HUES6 (cell line): ENCODE measurements at regions not wholly inside any gene's neighbourhood (a gene's known extent, or its start where the extent isn't known, plus 50 kb on each side); places are given as distances from the start of the nearest gene placed in this dataset.

Source experiments
- H3K27ac ChIP-seq: 2 replicates; pipeline ENCODE4 v1.7.0; 2013; ENCODE audit warnings: low read depth, mild to moderate bottlenecking, low read length, inconsistent platforms
- H3K27me3 ChIP-seq: 2 replicates; pipeline ENCODE4 v1.6.1; 2013; ENCODE audit warnings: low read length; ENCODE audit not compliant: control insufficient read depth, insufficient read depth
- H3K36me3 ChIP-seq: 2 replicates; pipeline ENCODE4 v1.6.1; 2013; ENCODE audit warnings: low read length; ENCODE audit not compliant: control insufficient read depth, insufficient read depth
- H3K4me1 ChIP-seq: 2 replicates; pipeline ENCODE4 v1.6.1; 2013; ENCODE audit warnings: low read length; ENCODE audit not compliant: control insufficient read depth, insufficient read depth
- H3K4me3 ChIP-seq: 2 replicates; pipeline ENCODE4 v1.5.1; 2013; ENCODE audit warnings: low read depth, low read length
- H3K9ac ChIP-seq: one replicate; pipeline ENCODE4 v1.6.1; 2013; ENCODE audit warnings: mild to moderate bottlenecking, low read length
- H3K9me3 ChIP-seq: 2 replicates; pipeline ENCODE4 v1.6.1; 2013; ENCODE audit warnings: low read depth, low read length; ENCODE audit not compliant: control insufficient read depth, insufficient read depth

DNA sequence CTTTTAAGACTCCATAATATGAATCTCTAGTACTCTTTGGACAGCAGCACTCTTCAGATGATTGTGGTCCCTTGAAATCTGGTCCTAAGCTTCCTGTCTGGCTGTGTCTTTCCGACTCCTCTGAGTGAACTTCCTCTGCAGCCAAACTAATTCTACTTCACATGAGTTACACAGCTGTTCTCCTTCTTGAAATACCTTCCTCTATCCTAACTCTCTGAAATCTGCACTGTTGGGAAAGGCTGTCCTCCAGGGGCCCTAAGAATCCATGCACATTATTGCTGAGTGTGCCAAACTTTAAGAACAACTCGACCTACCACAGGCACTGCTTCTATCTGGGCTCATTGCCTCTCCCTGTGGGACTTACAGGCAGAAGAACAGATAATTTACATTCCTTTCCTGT, 217.3 kb upstream of the ARHGAP42 start:
- Histone ChIP-seq H3K4me3 (no peak overlapping the region), H3K27me3 (no peaks in the 10 kb centered on the region), H3K36me3 (no peaks in the 10 kb centered on the region), H3K27ac (no peak overlapping the region), H3K9me3 (no peaks in the 10 kb centered on the region), H3K4me1 (peaks cover 4% of the 10 kb centered on the region; the same call in 1 of the 2 replicates), H3K9ac (no peak overlapping the region)

DNA sequence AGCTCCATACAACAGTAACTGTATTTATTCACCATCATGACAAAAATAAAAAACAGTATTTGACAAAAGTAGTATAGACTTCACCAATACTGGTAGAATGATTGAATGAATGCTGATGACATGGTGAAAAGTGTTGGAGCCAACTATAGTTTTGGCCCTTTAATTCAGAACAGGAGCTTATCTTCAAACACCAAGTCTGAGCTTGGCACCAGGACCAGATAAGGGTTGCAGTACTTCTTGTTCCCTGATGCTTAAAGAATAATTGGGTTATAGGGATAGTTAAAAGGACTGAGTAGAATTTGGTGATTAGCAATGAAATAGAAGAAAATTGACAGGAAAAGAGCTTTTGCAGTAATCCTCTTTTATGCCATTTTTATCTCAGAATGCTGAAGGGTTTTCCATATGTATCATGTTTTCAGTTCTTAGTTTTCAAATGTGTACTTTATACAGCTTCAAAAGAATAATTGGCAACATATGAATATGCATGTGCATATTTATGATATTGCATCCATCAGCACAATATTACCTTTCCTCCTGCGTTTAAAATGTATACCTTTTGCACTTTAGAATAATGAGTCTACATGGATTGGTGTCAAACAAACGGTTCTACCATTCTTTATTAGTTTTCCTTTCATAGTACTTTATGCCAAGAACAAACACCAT, 214.2 kb upstream of the ARHGAP42 start:
- no peak overlapping the region for H3K4me3 ChIP-seq
- H3K27ac ChIP-seq: no peak overlapping the region
- no peaks in the 10 kb centered on the region for H3K27me3 ChIP-seq

DNA sequence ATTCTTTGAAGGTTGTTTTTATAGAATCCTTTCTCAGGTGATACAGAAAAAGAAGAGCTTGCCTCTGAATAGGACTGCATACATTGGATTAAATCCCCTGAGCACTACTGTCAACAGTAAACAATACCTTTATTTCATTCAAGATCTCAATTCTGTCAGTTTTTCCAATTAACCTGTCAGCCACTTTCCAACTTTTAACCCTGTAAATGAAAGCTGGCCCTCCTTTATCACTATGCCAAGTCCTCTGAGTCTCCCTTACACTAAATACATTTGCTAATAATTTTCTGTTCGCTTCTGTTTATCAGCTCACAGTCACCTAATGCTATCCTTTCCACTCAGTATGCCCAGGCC, 213.7 kb upstream of the ARHGAP42 start:
- Histone ChIP-seq H3K9me3 (no peaks in the 10 kb centered on the region), H3K36me3 (no peaks in the 10 kb centered on the region), H3K27me3 (no peaks in the 10 kb centered on the region), H3K4me1 (no peaks in the 10 kb centered on the region), H3K4me3 (no peak overlapping the region), H3K9ac (no peak overlapping the region), H3K27ac (no peak overlapping the region)

More for the DNA sequence above, 214.2 kb upstream of the ARHGAP42 start:
- Histone ChIP-seq H3K9me3 (no peaks in the 10 kb centered on the region), H3K4me1 (peaks cover 4% of the 10 kb centered on the region; the same call in 1 of the 2 replicates), H3K36me3 (no peaks in the 10 kb centered on the region), H3K9ac (no peak overlapping the region)

DNA sequence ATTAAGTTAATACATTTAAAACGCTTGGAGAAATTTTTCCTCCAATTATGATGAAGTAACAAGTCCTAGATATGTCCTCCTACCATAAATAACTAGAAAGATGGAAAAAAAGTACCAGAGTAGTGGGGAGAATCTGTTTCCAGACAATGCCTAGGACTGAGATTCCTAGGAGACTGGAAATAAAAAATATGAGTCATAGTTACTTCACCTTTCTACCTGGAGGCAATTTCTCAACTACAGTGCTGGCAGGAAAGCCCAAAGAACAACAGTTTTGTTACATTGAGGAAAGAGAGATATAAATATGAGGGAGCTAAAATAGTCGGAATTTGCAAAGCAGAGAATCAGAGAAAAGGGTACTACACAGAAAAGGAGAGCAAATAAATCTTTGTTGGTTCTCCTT, 202.1 kb upstream of the ARHGAP42 start:
- H3K9ac ChIP-seq: no peak overlapping the region
- H3K4me1 ChIP-seq: no peaks in the 10 kb centered on the region
- H3K4me3 ChIP-seq: no peak overlapping the region
- H3K27me3 ChIP-seq: no peaks in the 10 kb centered on the region
- H3K36me3 ChIP-seq: no peaks in the 10 kb centered on the region
- H3K27ac ChIP-seq: no peak overlapping the region
- H3K9me3 ChIP-seq: peaks cover 18% of the 10 kb centered on the region

DNA sequence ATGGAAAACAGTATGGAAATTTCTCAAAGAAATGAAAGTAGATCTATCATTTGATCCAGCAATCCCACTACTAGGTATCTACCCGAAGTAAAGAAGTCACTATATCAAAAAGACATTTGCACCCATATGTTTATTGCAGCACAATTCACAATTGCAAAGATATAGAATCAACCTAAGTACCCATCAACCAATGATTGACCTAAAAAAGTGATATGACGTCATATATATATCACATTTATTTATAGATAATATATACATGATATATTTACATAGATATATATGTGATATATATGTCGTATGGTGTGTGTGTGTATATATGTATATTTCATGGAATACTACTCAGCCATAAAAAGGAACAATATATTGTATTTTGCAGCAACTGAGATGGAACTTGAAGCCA, 188.3 kb upstream of the ARHGAP42 start:
- Histone ChIP-seq H3K36me3 (no peaks in the 10 kb centered on the region), H3K27ac (no peak overlapping the region), H3K9me3 (no peaks in the 10 kb centered on the region)

DNA sequence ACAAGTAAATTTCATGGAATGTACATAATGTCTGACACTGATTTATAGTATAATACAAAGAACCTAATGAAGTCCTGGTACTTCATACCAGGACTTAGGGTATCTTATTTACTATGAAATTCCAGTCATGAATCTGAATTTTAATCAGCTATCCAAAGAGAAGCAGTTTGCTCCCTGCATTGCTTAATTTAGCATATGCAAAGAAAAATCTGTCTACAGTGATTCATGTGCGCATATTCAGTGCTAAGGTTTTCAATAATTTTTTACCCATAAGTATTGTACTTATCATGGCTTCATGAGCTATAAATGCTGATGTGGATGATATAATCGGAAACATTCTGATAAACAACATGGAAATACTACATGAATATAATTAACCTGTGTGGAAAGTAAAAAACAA, 185.6 kb upstream of the ARHGAP42 start:
- Histone ChIP-seq H3K9me3 (0 out of 2 replicates have a peak, but pooled peaks cover 3% of the 10 kb centered on the region), H3K9ac (no peak overlapping the region), H3K27me3 (no peaks in the 10 kb centered on the region), H3K36me3 (no peaks in the 10 kb centered on the region), H3K4me1 (no peaks in the 10 kb centered on the region), H3K27ac (no peak overlapping the region), H3K4me3 (no peak overlapping the region)

More for the DNA sequence above, 188.3 kb upstream of the ARHGAP42 start:
- no peak overlapping the region for H3K9ac ChIP-seq
- no peak overlapping the region for H3K4me3 ChIP-seq
- no peaks in the 10 kb centered on the region for H3K27me3 ChIP-seq
- no peaks in the 10 kb centered on the region for H3K4me1 ChIP-seq

DNA sequence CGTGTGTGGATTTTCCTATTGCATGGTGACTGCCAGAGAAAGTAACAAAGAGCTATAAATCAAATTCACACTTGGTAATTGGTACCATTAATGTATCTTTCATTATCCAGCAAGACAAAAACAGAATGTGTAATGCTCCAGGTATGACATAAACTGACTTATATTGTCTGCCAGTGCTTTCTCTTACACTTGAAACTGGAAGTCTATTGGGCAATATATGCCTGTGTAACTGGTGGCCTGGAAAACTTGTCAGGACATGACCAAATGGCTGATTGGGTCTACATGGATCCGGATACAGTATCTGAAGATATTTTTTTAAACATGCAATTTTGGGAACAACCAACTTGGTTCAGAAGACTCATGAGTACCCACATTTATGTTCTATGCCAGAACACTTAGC, 174.6 kb upstream of the ARHGAP42 start:
- Histone ChIP-seq H3K27me3 (no peaks in the 10 kb centered on the region), H3K9me3 (no peaks in the 10 kb centered on the region), H3K27ac (no peak overlapping the region), H3K9ac (no peak overlapping the region), H3K36me3 (no peaks in the 10 kb centered on the region), H3K4me3 (no peak overlapping the region), H3K4me1 (no peaks in the 10 kb centered on the region)

DNA sequence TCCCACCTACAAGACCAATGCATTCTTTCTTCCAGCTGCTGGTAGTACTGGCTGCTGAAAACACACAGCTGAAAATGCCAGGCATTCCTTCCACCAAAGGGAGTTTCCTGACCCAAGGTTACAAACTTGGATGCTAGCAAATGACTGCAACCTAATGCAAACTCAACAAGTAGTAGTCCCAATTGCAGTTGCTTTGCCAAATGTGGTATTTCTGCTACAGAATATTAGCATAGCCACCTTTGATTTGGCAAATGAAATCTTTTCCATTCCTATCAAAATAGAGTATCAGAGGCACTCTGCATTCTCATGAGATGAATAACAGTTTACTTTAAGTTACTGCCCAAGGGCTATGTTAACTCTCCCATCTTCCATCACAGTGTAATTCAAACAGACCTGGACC, 172.0 kb upstream of the ARHGAP42 start:
- Histone ChIP-seq H3K9me3 (no peaks in the 10 kb centered on the region), H3K4me1 (no peaks in the 10 kb centered on the region), H3K4me3 (no peak overlapping the region), H3K27ac (no peak overlapping the region), H3K27me3 (no peaks in the 10 kb centered on the region), H3K9ac (no peak overlapping the region), H3K36me3 (no peaks in the 10 kb centered on the region)

DNA sequence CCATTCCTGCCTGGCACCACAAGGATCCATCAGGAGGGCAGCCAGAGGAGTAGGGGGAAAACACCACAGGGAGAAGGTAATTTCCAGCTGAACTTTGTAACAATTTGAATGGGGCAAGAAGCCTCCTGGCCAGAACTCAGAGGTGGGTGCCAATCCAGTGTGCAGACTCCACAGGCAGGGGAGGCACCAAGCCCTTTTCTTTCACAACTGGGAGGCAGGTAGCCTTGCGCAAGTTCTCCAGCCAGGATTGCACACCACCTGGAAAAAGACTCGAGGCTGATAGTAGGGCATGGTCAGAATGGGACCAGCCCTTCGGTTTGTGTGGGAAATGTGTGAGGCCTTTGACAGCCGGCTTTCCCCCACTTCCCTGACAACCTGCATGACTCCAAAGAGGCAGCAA, 161.9 kb upstream of the ARHGAP42 start:
- Histone ChIP-seq H3K4me3 (no peak overlapping the region), H3K9me3 (peaks cover 10% of the 10 kb centered on the region), H3K9ac (no peak overlapping the region), H3K27me3 (no peaks in the 10 kb centered on the region), H3K27ac (no peak overlapping the region), H3K4me1 (no peaks in the 10 kb centered on the region), H3K36me3 (no peaks in the 10 kb centered on the region)

DNA sequence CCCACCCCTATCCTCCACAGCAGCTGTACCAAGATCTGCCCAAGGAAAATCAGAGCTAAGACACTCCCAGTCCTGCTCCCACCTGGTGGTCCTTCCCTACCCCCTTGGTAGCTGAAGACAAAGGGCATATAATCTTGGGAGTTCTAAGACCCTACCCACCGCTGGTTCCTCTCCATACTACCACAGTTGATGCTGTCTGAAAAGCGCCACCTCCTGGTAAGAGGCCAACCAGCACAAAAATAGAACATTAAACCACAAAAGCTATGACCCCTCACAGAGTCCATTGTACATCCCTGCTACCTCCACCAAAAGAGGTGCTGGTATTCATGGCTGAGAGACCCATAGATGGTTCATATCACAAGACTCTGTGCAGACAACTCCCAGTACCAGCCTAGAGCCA, 161.5 kb upstream of the ARHGAP42 start:
- H3K4me3 ChIP-seq: no peak overlapping the region
- H3K4me1 ChIP-seq: no peaks in the 10 kb centered on the region
- H3K36me3 ChIP-seq: no peaks in the 10 kb centered on the region
- H3K9me3 ChIP-seq: peaks cover 10% of the 10 kb centered on the region
- no peaks in the 10 kb centered on the region for H3K27me3 ChIP-seq
- no peak overlapping the region for H3K9ac ChIP-seq
- no peak overlapping the region for H3K27ac ChIP-seq

DNA sequence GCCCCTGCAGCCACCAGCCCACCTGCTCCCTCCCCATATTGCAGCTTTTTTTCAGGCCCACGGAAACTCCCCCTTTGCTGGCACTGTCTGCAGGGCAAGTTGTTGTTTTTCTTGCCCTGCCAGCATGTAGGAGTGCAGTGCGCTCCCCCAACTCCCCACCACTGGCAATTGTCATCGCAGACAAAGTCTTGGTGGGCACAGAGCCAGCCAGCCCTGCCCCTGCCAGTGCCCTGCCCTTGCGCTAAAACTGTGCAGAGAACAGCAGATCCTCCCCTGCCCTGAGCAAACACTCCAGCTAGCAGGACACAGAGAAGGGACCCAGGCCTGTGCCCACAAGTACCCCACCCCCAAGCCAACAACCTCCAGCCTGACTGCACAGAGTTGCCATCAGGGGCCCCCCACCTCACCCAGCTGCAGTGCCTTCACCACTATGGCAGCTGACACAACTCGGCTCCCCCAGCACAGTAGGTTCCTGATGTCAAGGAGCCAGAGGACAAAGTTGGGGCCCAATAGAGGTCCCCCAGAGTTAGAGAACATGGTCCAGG, 158.1 kb upstream of the ARHGAP42 start:
- H3K9me3 ChIP-seq: peaks cover 5% of the 10 kb centered on the region; the same call in 1 of the 2 replicates
- H3K27me3 ChIP-seq: no peaks in the 10 kb centered on the region
- no peak overlapping the region for H3K4me3 ChIP-seq
- H3K4me1 ChIP-seq: no peaks in the 10 kb centered on the region
- H3K9ac ChIP-seq: no peak overlapping the region
- no peak overlapping the region for H3K27ac ChIP-seq
- no peaks in the 10 kb centered on the region for H3K36me3 ChIP-seq
